Fibroblast of skin of left quadriceps (primary cell): ENCODE measurements at regions not wholly inside any gene's neighbourhood (a gene's known extent, or its start where the extent isn't known, plus 50 kb on each side); places are given as distances from the start of the nearest gene placed in this dataset.
"Not testable (repeated sequence)": the region's sequence is repeated elsewhere in the genome, so short reads cannot be mapped to it uniquely, and the experiment has no call there.

ENCODE experiments used
- DNase-seq, 2 experiments: peaks; one replicate each; pipeline ENCODE4 v3.0.0-alpha.2; 2013; ENCODE audit warnings: low read depth in 2 of 2

- DNase-seq = no peak
Measured at GRCh38 chr11:33463059-33463458, 205.9 kb downstream of the HIPK3 start.

GRCh38 chr11:33461369-33462125 lies 204.4 kb downstream of the HIPK3 start:
- no peak for DNase-seq

GRCh38 chr11:33457948-33458347 lies 200.8 kb downstream of the HIPK3 start:
- no peak for DNase-seq

GRCh38 chr11:33455867-33456463 lies 198.8 kb downstream of the HIPK3 start:
- DNase-seq = no peak

- no peak for DNase-seq
Measured at GRCh38 chr11:33454264-33454663, 197.1 kb downstream of the HIPK3 start.

GRCh38 chr11:33452836-33453624 lies 195.8 kb downstream of the HIPK3 start:
- DNase-seq = peak; percentile 77 to 78

GRCh38 chr11:33451364-33451763 lies 194.2 kb downstream of the HIPK3 start:
- DNase-seq = no peak

GRCh38 chr11:33449798-33450197 lies 192.6 kb downstream of the HIPK3 start:
- DNase-seq = no peak

- DNase-seq = no peak
Measured at GRCh38 chr11:33448461-33449130, 191.4 kb downstream of the HIPK3 start.

- peak; percentile 44 to 48 for DNase-seq
Measured at GRCh38 chr11:33445761-33446161, 188.6 kb downstream of the HIPK3 start.

GRCh38 chr11:33444835-33445594 lies 187.8 kb downstream of the HIPK3 start:
- no peak for DNase-seq

- no peak for DNase-seq
Measured at GRCh38 chr11:33443684-33444083, 186.5 kb downstream of the HIPK3 start.

- no peak for DNase-seq
Measured at GRCh38 chr11:33438301-33438700, 181.1 kb downstream of the HIPK3 start.

GRCh38 chr11:33437529-33437928 lies 180.3 kb downstream of the HIPK3 start:
- DNase-seq = no peak

GRCh38 chr11:33435216-33435615 lies 178.0 kb downstream of the HIPK3 start:
- no peak for DNase-seq

GRCh38 chr11:33434294-33434693 lies 177.1 kb downstream of the HIPK3 start:
- no peak for DNase-seq

- DNase-seq = not testable (repeated sequence)
Measured at GRCh38 chr11:33428435-33428834, 171.3 kb downstream of the HIPK3 start.

GRCh38 chr11:33420959-33421566 lies 163.9 kb downstream of the HIPK3 start:
- no peak for DNase-seq

GRCh38 chr11:33419924-33420323 lies 162.7 kb downstream of the HIPK3 start:
- peak; percentile 29 to 41 for DNase-seq

GRCh38 chr11:33417121-33417520 lies 159.9 kb downstream of the HIPK3 start:
- DNase-seq = no peak

- DNase-seq = peak; percentile 50 to 51
Measured at GRCh38 chr11:33413301-33413700, 156.1 kb downstream of the HIPK3 start.
